B cell (primary cell): ENCODE measurements at regions not wholly inside any gene's neighbourhood (a gene's known extent, or its start where the extent isn't known, plus 50 kb on each side); places are given as distances from the start of the nearest gene placed in this dataset.

ENCODE experiments used
- ATAC-seq: fragments of 200-7000 bp; cut with Tn5 transposase; one replicate; pipeline ENCODE4 v1.10.0; 2021; ENCODE audit warnings: low read depth, mild to moderate bottlenecking, moderate number of reproducible peaks, moderate library complexity
- CTCF ChIA-PET: fragments of 350-600 bp; sonication (Branson Sonifier 250); formaldehyde crosslinking; loops from one replicate; lab custom pipeline; 2021; ENCODE audit warnings: antibody characterized with exemption, inconsistent platforms; lab: Charles Lee
- POLR2A ChIA-PET: fragments of 350-600 bp; sonication (Branson Sonifier 250); formaldehyde crosslinking; loops from one replicate; lab custom pipeline; 2021; ENCODE audit warnings: antibody characterized with exemption; lab: Charles Lee
- DNase-seq: peaks from one replicate; pipeline ENCODE4 v3.0.0; 2013
- H2AFZ ChIP-seq: 2 replicates; pipeline ENCODE4 v1.6.1; 2012; ENCODE audit warnings: mild to moderate bottlenecking, low read depth, low read length; ENCODE audit not compliant: insufficient read depth, poor library complexity, severe bottlenecking
- H3K27ac ChIP-seq, 2 donors: 1 replicate in 1 of 2; 2 replicates in 1 of 2; pipeline ENCODE4 v1.5.1; 2012 to 2013; ENCODE audit warnings: low read length in 2 of 2, mild to moderate bottlenecking in 2 of 2, moderate library complexity in 1 of 2
- H3K27me3 ChIP-seq, 4 experiments: fragments of 200-600 bp in 1 of 4; sonication (generic) in 1 of 4; replicated peaks in 1 of 4; 1 replicate in 2 of 4; 2 replicates in 2 of 4; pipeline versions ENCODE4 v1.6.1 to v1.7.0; 2013 to 2016; ENCODE audit warnings: low read length in 3 of 4, mild to moderate bottlenecking in 2 of 4, mixed read lengths in 1 of 4, moderate library complexity in 1 of 4; ENCODE audit not compliant: insufficient read depth in 4 of 4, control insufficient read depth in 3 of 4; ENCODE audit errors: control extremely low read depth in 1 of 4
- H3K36me3 ChIP-seq, 2 experiments: replicated peaks in 1 of 2; 1 replicate in 1 of 2; 2 replicates in 1 of 2; pipeline versions ENCODE4 v1.6.1 to v1.7.1; 2013; ENCODE audit warnings: low read length in 1 of 2; ENCODE audit not compliant: insufficient read depth in 2 of 2, control insufficient read depth in 1 of 2; ENCODE audit errors: control extremely low read depth in 1 of 2, extremely low read depth in 1 of 2
- H3K4me1 ChIP-seq, 2 donors: fragments of 200-600 bp in 1 of 2; sonication (generic) in 1 of 2; 1 replicate in 1 of 2; 2 replicates in 1 of 2; pipeline versions ENCODE4 v1.5.1 to v1.6.1; 2013 to 2017; ENCODE audit warnings: low read length in 2 of 2; ENCODE audit not compliant: control insufficient read depth in 2 of 2, insufficient read depth in 2 of 2
- H3K4me2 ChIP-seq: replicated peaks from 2 replicates; pipeline ENCODE3; 2012; ENCODE audit warnings: mild to moderate bottlenecking, low read depth, low read length; ENCODE audit not compliant: poor library complexity, severe bottlenecking
- H3K4me3 ChIP-seq, 5 experiments: fragments of 200-600 bp in 1 of 5; sonication (generic) in 1 of 5; 1 replicate in 3 of 5; 2 replicates in 2 of 5; pipeline versions ENCODE4 v1.5.1 to v1.7.0; 2011 to 2016; ENCODE audit warnings: low read length in 4 of 5, mild to moderate bottlenecking in 4 of 5, low read depth in 2 of 5, control low read depth in 1 of 5, moderate library complexity in 1 of 5; ENCODE audit not compliant: insufficient read depth in 1 of 5; ENCODE audit errors: control extremely low read depth in 1 of 5, extremely low read depth in 1 of 5
- H3K79me2 ChIP-seq: fragments of 200-600 bp; sonication (generic); one replicate; pipeline ENCODE4 v1.6.0; 2016; ENCODE audit warnings: low read length; ENCODE audit not compliant: control insufficient read depth, insufficient read depth
- H3K9ac ChIP-seq: fragments of 200-600 bp; sonication (generic); 2 replicates; pipeline ENCODE4 v1.6.1; 2017; ENCODE audit warnings: mild to moderate bottlenecking, low read length, moderate library complexity
- H3K9me3 ChIP-seq, 3 donors: one replicate each; pipeline versions ENCODE4 v1.6.1 to v1.7.1; 2013; ENCODE audit warnings: low read length in 2 of 3; ENCODE audit not compliant: control insufficient read depth in 2 of 3, insufficient read depth in 1 of 3; ENCODE audit errors: control extremely low read depth in 1 of 3
- H4K20me1 ChIP-seq: 2 replicates; pipeline ENCODE4 v1.6.0; 2012; ENCODE audit warnings: mild to moderate bottlenecking, low read length; ENCODE audit not compliant: insufficient read depth, control insufficient read depth, poor library complexity, severe bottlenecking
- H3K27ac Mint-ChIP-seq: one replicate; pipeline ENCODE4 v1.8.0; 2021; ENCODE audit warnings: mixed read lengths
- H3K27me3 Mint-ChIP-seq: one replicate; pipeline ENCODE4 v1.8.0; 2021; ENCODE audit warnings: mixed read lengths
- H3K4me1 Mint-ChIP-seq: one replicate; pipeline ENCODE4 v1.8.0; 2021; ENCODE audit warnings: mixed read lengths
- H3K4me3 Mint-ChIP-seq: one replicate; pipeline ENCODE4 v1.8.0; 2021; ENCODE audit warnings: mixed read lengths
- H3K9me3 Mint-ChIP-seq: one replicate; pipeline ENCODE4 v1.8.0; 2022; ENCODE audit warnings: mixed read lengths; ENCODE audit not compliant: insufficient read depth
- EZH2 ChIP-seq: IDR thresholded peaks from 2 replicates; pipeline ENCODE4 v1.6.1; 2012; ENCODE audit warnings: borderline replicate concordance, low read depth, mild to moderate bottlenecking, moderate library complexity, low read length; ENCODE audit not compliant: insufficient read depth, poor library complexity, severe bottlenecking
- WGBS: methylation state at CpG from one replicate; pipeline ENCODE4 v1.1.5; 2013; ENCODE audit warnings: missing lambda C conversion rate; ENCODE audit not compliant: insufficient coverage; 5-methylcytosine and 5-hydroxymethylcytosine counted together
- intact Hi-C: fragments of 100-400 bp; cut with micrococcal nuclease; formaldehyde crosslinking; loops from one replicate; pipeline ENCODE4 v1.10.0; 2022
- TF ChIP-seq, protein P1 (sequence below): fragments of 200-600 bp; IDR thresholded peaks from one replicate; pipeline ENCODE4 v1.8.0; 2022; ENCODE audit warnings: antibody characterized with exemption, mild to moderate bottlenecking

GRCh38 chr6:113805173-113805790 is 51.9 kb upstream of the MARCKS start:
- Mint-ChIP-seq H3K9me3 (no peaks in the 10 kb centered on the region), H3K4me3 (peak overlapping the region; percentile 64), H3K4me1 (peaks cover 51% of the 10 kb centered on the region), H3K27ac (peak overlapping the region; percentile 81), H3K27me3 (no peaks in the 10 kb centered on the region)
- ChIA-PET POLR2A (interaction anchor here (0.6 to 1.5 kb wide), 2 partner anchors 50 to 55 kb away, joined by 3 to 8 read pairs; no protein-coding TSS in a partner anchor), CTCF (interaction anchor here (2.9 to 3.8 kb wide), 3 partner anchors 50 to 499 kb away, joined by 9 to 17 read pairs (median 11); no protein-coding TSS in a partner anchor)
- H4K20me1 ChIP-seq: no peaks in the 10 kb centered on the region
- H2AFZ ChIP-seq: peak overlapping the region; percentile 22
- no peaks in the 10 kb centered on the region for H3K27me3 ChIP-seq
- peaks cover 41 to 47% of the 10 kb centered on the region in 2 donors for H3K4me1 ChIP-seq
- peak overlapping the region; percentile 46 to 50 for H3K27ac ChIP-seq
- DNase-seq (peak; percentile 63), ATAC-seq (peak; percentile 38)
- no peaks in the 10 kb centered on the region for H3K36me3 ChIP-seq
- intact Hi-C loops: loop anchor here (5.0 kb wide), 1 partner anchor 48 kb away; no protein-coding TSS in a partner anchor
- no peak for TF ChIP-seq EZH2
- TF ChIP-seq, protein P1, sequence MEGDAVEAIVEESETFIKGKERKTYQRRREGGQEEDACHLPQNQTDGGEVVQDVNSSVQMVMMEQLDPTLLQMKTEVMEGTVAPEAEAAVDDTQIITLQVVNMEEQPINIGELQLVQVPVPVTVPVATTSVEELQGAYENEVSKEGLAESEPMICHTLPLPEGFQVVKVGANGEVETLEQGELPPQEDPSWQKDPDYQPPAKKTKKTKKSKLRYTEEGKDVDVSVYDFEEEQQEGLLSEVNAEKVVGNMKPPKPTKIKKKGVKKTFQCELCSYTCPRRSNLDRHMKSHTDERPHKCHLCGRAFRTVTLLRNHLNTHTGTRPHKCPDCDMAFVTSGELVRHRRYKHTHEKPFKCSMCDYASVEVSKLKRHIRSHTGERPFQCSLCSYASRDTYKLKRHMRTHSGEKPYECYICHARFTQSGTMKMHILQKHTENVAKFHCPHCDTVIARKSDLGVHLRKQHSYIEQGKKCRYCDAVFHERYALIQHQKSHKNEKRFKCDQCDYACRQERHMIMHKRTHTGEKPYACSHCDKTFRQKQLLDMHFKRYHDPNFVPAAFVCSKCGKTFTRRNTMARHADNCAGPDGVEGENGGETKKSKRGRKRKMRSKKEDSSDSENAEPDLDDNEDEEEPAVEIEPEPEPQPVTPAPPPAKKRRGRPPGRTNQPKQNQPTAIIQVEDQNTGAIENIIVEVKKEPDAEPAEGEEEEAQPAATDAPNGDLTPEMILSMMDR: no peak
- WGBS: 34% methylated on average over 5 of the region's 7 CpGs
- no peaks in the 10 kb centered on the region for H3K79me2 ChIP-seq
- peak overlapping the region in 2 of 5 experiments; percentile 13 to 45 for H3K4me3 ChIP-seq
- peak overlapping the region; percentile 33 for H3K9ac ChIP-seq
- no peaks in the 10 kb centered on the region for H3K9me3 ChIP-seq
- peak overlapping the region; percentile 64 for H3K4me2 ChIP-seq

DNA sequence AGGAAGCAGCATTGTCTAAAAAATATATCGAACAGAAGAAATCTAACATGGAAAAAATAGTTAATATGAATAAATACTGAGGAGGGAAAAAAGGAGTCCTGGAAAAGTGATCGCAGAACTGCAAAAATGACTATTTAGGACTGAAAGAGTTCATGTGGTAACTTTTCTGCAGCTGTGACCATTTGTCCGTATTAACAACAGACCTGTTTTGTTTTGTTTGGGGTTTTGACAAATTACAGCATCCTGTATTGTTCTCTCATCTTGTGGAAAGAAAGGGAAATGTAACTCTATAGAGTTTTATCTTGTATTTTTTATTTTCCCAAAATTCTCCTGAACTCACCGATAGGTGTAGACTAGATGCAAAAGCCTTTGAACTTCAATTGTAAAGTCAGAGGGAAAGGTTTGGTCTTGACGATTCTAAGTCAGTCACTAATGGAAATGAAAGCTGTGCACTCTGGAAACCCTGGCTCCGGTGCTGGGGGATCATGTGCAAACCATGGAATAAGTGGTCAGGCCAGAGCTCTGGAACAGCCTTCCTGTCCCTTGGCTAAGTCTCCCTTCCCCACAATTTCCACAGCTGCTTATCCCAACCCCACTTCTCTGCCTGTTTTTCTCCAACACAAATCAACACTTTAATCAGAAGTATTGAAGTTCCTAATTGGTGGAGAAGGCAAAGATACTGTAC is 51.2 kb upstream of the MARCKS start:
- H2AFZ ChIP-seq: no peak overlapping the region

More for the DNA sequence above, 51.2 kb upstream of the MARCKS start:
- H3K4me1 Mint-ChIP-seq: peaks cover 55% of the 10 kb centered on the region
- H3K9me3 Mint-ChIP-seq: no peaks in the 10 kb centered on the region
- Histone ChIP-seq H4K20me1 (no peaks in the 10 kb centered on the region), H3K27me3 (no peaks in the 10 kb centered on the region), H3K4me2 (peak overlapping the region; percentile 64), H3K27ac (peak overlapping the region in 1 of 2 donors; percentile 50), H3K9me3 (no peaks in the 10 kb centered on the region), H3K36me3 (no peaks in the 10 kb centered on the region), H3K4me3 (no peak overlapping the region), H3K9ac (peak overlapping the region; percentile 33), H3K79me2 (no peaks in the 10 kb centered on the region), H3K4me1 (peaks cover 48 to 54% of the 10 kb centered on the region in 2 donors)
- ChIA-PET POLR2A (interaction anchor here (1.5 kb wide), 1 partner anchor 49 kb away, joined by 8 read pairs; no protein-coding TSS in a partner anchor), CTCF (interaction anchor here (2.9 to 3.8 kb wide), 3 partner anchors 49 to 499 kb away, joined by 9 to 17 read pairs (median 11); no protein-coding TSS in a partner anchor)
- no peaks in the 10 kb centered on the region for H3K27me3 Mint-ChIP-seq
- 85% methylated on average over 4 of the region's 6 CpGs for WGBS
- H3K4me3 Mint-ChIP-seq: no peak overlapping the region
- DNase-seq (no peak), ATAC-seq (no peak)
- peak overlapping the region; percentile 81 for H3K27ac Mint-ChIP-seq
- intact Hi-C loops: loop anchor here (5.0 kb wide), 1 partner anchor 49 kb away; no protein-coding TSS in a partner anchor
- no peak for TF ChIP-seq EZH2
- TF ChIP-seq, protein P1: no peak
